Colonic mucosa (tissue), 4 donors: ENCODE measurements at regions not wholly inside any gene's neighbourhood (a gene's known extent, or its start where the extent isn't known, plus 50 kb on each side); places are given as distances from the start of the nearest gene placed in this dataset.

Experiments
- DNase-seq: peaks from one replicate; pipeline ENCODE4 v3.0.0-alpha.2; 2020
- H3K27ac ChIP-seq: fragments of 200-600 bp; one replicate; pipeline ENCODE4 v1.8.0; 2021
- H3K27me3 ChIP-seq: fragments of 200-600 bp; one replicate; pipeline ENCODE4 v1.8.0; 2021
- H3K36me3 ChIP-seq: fragments of 200-600 bp; one replicate; pipeline ENCODE4 v1.8.0; 2021
- H3K4me1 ChIP-seq: fragments of 200-600 bp; one replicate; pipeline ENCODE4 v1.8.0; 2021; ENCODE audit warnings: mild to moderate bottlenecking
- H3K4me3 ChIP-seq: fragments of 200-600 bp; one replicate; pipeline ENCODE4 v1.8.0; 2021
- H3K9ac ChIP-seq, 2 donors: one replicate each; pipeline ENCODE4 v1.7.0; 2013; ENCODE audit warnings: control low read depth in 2 of 2, low read depth in 2 of 2, low read length in 2 of 2
- H3K9me3 ChIP-seq: fragments of 200-600 bp; one replicate; pipeline ENCODE4 v1.8.0; 2021
- intact Hi-C: fragments of 100-400 bp; cut with DNase I; formaldehyde crosslinking; loops from one replicate; pipeline ENCODE4 v1.14.1; 2022
- TF ChIP-seq, protein P1 (sequence below): fragments of 200-600 bp; IDR thresholded peaks from one replicate; pipeline ENCODE4 v1.8.0; 2022; ENCODE audit warnings: antibody characterized with exemption, mild to moderate bottlenecking
- donor health status: healthy.
- donor health status: DM: no; HTN: no; CAD: no.
- donor health status: DM: no; HTN: no; CAD: no.

GRCh38 chr15:70264738-70265465 is 167.2 kb upstream of the TLE3 start:
- no peak overlapping the region for H3K27ac ChIP-seq
- H3K36me3 ChIP-seq: no peaks in the 10 kb centered on the region
- intact Hi-C loops: loop anchor here (10.0 kb wide), 1 partner anchor 160 kb away; no protein-coding TSS in a partner anchor
- TF ChIP-seq, protein P1, sequence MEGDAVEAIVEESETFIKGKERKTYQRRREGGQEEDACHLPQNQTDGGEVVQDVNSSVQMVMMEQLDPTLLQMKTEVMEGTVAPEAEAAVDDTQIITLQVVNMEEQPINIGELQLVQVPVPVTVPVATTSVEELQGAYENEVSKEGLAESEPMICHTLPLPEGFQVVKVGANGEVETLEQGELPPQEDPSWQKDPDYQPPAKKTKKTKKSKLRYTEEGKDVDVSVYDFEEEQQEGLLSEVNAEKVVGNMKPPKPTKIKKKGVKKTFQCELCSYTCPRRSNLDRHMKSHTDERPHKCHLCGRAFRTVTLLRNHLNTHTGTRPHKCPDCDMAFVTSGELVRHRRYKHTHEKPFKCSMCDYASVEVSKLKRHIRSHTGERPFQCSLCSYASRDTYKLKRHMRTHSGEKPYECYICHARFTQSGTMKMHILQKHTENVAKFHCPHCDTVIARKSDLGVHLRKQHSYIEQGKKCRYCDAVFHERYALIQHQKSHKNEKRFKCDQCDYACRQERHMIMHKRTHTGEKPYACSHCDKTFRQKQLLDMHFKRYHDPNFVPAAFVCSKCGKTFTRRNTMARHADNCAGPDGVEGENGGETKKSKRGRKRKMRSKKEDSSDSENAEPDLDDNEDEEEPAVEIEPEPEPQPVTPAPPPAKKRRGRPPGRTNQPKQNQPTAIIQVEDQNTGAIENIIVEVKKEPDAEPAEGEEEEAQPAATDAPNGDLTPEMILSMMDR: no peak
- H3K9ac ChIP-seq: no peak overlapping the region
- H3K4me3 ChIP-seq: no peak overlapping the region
- no peaks in the 10 kb centered on the region for H3K9me3 ChIP-seq
- H3K4me1 ChIP-seq: no peaks in the 10 kb centered on the region
- DNase-seq: no peak
- H3K27me3 ChIP-seq: no peaks in the 10 kb centered on the region

GRCh38 chr15:70264014-70264582 is 166.4 kb upstream of the TLE3 start:
- no peaks in the 10 kb centered on the region for H3K4me1 ChIP-seq
- no peak overlapping the region for H3K27ac ChIP-seq
- intact Hi-C loops: loop anchor here (10.0 kb wide), 1 partner anchor 159 kb away; no protein-coding TSS in a partner anchor
- H3K9me3 ChIP-seq: no peaks in the 10 kb centered on the region
- H3K27me3 ChIP-seq: no peaks in the 10 kb centered on the region
- H3K9ac ChIP-seq: no peak overlapping the region
- no peak overlapping the region for H3K4me3 ChIP-seq
- H3K36me3 ChIP-seq: no peaks in the 10 kb centered on the region
- no peak for DNase-seq
- TF ChIP-seq, protein P1: no peak

GRCh38 chr15:70262591-70263274 is 165.0 kb upstream of the TLE3 start:
- H3K9ac ChIP-seq: no peak overlapping the region
- H3K36me3 ChIP-seq: no peaks in the 10 kb centered on the region
- no peaks in the 10 kb centered on the region for H3K4me1 ChIP-seq
- TF ChIP-seq, protein P1: no peak
- intact Hi-C loops: loop anchor here (10.0 kb wide), 1 partner anchor 158 kb away; no protein-coding TSS in a partner anchor
- H3K27me3 ChIP-seq: no peaks in the 10 kb centered on the region
- no peaks in the 10 kb centered on the region for H3K9me3 ChIP-seq
- DNase-seq: no peak
- no peak overlapping the region for H3K27ac ChIP-seq
- H3K4me3 ChIP-seq: no peak overlapping the region

DNA sequence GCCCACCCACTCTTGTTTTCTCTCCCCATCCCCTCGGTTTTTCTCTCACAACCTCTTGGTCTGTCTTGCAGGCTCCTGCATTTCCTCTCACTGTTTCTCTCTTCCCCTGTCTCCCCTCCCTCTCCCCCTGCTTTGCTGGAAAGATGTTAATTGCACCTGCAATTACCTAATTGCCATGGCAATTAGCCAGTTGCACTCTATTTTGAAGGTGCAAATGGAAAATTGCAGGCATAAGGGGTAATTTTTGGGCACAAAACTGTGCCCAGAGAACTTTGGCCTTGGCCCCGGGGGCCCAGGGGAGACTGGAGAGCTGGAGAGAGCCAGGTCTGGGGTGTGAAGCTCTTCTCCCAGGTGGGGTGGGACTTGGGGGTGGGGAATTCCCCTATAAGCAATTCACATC is 164.5 kb upstream of the TLE3 start:
- no peak for DNase-seq
- Histone ChIP-seq H3K36me3 (no peaks in the 10 kb centered on the region), H3K4me1 (no peaks in the 10 kb centered on the region), H3K27ac (no peak overlapping the region), H3K9ac (no peak overlapping the region), H3K9me3 (no peaks in the 10 kb centered on the region), H3K27me3 (no peaks in the 10 kb centered on the region), H3K4me3 (no peak overlapping the region)
- intact Hi-C loops: loop anchor here (10.0 kb wide), 1 partner anchor 157 kb away; no protein-coding TSS in a partner anchor
- TF ChIP-seq, protein P1: no peak

DNA sequence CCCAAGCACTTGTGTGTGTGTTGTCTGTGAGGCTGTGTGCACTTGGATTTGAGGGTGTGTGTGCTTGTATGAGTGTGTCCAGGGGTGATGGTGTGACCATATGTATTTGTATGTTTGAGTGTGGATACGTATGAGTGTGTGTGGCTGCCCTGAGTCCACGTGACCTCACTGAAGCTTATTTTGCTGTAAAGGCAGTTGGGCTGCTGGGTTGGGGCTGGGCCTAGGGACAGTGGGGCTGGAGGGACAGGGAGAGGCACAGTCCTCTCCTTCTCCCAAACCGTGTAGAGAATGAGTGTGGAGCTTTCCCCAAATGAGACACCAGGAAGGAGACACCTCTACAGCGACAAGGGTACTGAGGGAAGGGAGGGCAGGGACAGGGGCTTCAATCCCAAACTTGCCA is 163.4 kb upstream of the TLE3 start:
- no peak overlapping the region for H3K27ac ChIP-seq
- H3K9ac ChIP-seq: no peak overlapping the region
- intact Hi-C loops: loop anchor here (10.0 kb wide), 1 partner anchor 156 kb away; no protein-coding TSS in a partner anchor
- no peaks in the 10 kb centered on the region for H3K36me3 ChIP-seq
- no peaks in the 10 kb centered on the region for H3K27me3 ChIP-seq
- TF ChIP-seq, protein P1: no peak
- DNase-seq: no peak
- H3K4me1 ChIP-seq: no peaks in the 10 kb centered on the region
- H3K9me3 ChIP-seq: no peaks in the 10 kb centered on the region
- H3K4me3 ChIP-seq: no peak overlapping the region
